Tibial nerve (tissue), 4 donors: ENCODE measurements at regions not wholly inside any gene's neighbourhood (a gene's known extent, or its start where the extent isn't known, plus 50 kb on each side); places are given as distances from the start of the nearest gene placed in this dataset.

Experiments used
- DNase-seq, 2 donors: peaks; one replicate each; pipeline ENCODE4 v3.0.0-alpha.2; 2019; ENCODE audit warnings: low spot score in 2 of 2
- H3K27ac ChIP-seq, 4 donors: fragments of 200-600 bp; sonication (generic) in 3 of 4; one replicate each; pipeline ENCODE4 v1.5.1; 2017 to 2019; ENCODE audit warnings: mild to moderate bottlenecking in 1 of 4
- H3K27me3 ChIP-seq, 2 donors: fragments of 200-600 bp; sonication (generic) in 1 of 2; one replicate each; pipeline versions ENCODE4 v1.5.1 to v1.6.0; 2017 to 2019
- H3K36me3 ChIP-seq, 3 donors: fragments of 200-600 bp; sonication (generic); one replicate each; pipeline ENCODE4 v1.5.1; 2018 to 2019
- H3K4me1 ChIP-seq, 4 donors: fragments of 200-600 bp; sonication (generic) in 3 of 4; one replicate each; pipeline ENCODE4 v1.5.1; 2017 to 2019
- H3K4me3 ChIP-seq, 4 donors: fragments of 200-600 bp; sonication (generic) in 3 of 4; one replicate each; pipeline ENCODE4 v1.5.1; 2017 to 2019; ENCODE audit warnings: mild to moderate bottlenecking in 1 of 4, moderate library complexity in 1 of 4
- H3K9me3 ChIP-seq, 4 donors: fragments of 200-600 bp; sonication (generic) in 3 of 4; one replicate each; pipeline ENCODE4 v1.5.1; 2017 to 2019
- EP300 ChIP-seq, 2 donors: sonication (generic); formaldehyde crosslinking; IDR thresholded peaks; one replicate each; pipeline ENCODE4 v1.6.1; 2017; ENCODE audit warnings: antibody characterized with exemption in 2 of 2, mild to moderate bottlenecking in 1 of 2
- POLR2A ChIP-seq, 2 donors: fragments of 450-650 bp; IDR thresholded peaks; one replicate each; pipeline ENCODE4 v1.6.1; 2017; ENCODE audit warnings: antibody characterized with exemption in 2 of 2, mild to moderate bottlenecking in 2 of 2, moderate library complexity in 2 of 2
- WGBS, 2 donors: methylation state at CpG; one replicate each; pipeline ENCODE4 v1.1.5; 2018; 5-methylcytosine and 5-hydroxymethylcytosine counted together
- TF ChIP-seq, protein P1 (sequence below), 5 experiments: fragments of 200-600 bp in 3 of 5; fragments of 450-650 bp in 2 of 5; sonication (generic) in 3 of 5; IDR thresholded peaks; one replicate each; pipeline ENCODE4 v1.5.1; 2016 to 2019; ENCODE audit warnings: antibody characterized with exemption in 5 of 5, mild to moderate bottlenecking in 3 of 5, moderate library complexity in 2 of 5

- Histone ChIP-seq H3K36me3 (no peaks in the 10 kb centered on the region), H3K27ac (no peak overlapping the region), H3K4me1 (no peaks in the 10 kb centered on the region), H3K9me3 (no peaks in the 10 kb centered on the region), H3K4me3 (no peak overlapping the region), H3K27me3 (no peaks in the 10 kb centered on the region)
- no peak for TF ChIP-seq POLR2A (IDR thresholded peaks at IDR 0.05)
- TF ChIP-seq, protein P1, sequence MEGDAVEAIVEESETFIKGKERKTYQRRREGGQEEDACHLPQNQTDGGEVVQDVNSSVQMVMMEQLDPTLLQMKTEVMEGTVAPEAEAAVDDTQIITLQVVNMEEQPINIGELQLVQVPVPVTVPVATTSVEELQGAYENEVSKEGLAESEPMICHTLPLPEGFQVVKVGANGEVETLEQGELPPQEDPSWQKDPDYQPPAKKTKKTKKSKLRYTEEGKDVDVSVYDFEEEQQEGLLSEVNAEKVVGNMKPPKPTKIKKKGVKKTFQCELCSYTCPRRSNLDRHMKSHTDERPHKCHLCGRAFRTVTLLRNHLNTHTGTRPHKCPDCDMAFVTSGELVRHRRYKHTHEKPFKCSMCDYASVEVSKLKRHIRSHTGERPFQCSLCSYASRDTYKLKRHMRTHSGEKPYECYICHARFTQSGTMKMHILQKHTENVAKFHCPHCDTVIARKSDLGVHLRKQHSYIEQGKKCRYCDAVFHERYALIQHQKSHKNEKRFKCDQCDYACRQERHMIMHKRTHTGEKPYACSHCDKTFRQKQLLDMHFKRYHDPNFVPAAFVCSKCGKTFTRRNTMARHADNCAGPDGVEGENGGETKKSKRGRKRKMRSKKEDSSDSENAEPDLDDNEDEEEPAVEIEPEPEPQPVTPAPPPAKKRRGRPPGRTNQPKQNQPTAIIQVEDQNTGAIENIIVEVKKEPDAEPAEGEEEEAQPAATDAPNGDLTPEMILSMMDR (IDR thresholded peaks at IDR 0.05), result no peak
- no peak for DNase-seq
- 31 to 34% methylated on average over 3 of the region's 3 CpGs for WGBS, 2 donors
Measured at GRCh38 chr21:24759348-24760075, 847.8 kb downstream of the MRPL39 start.

- 85 to 87% methylated on average over 8 of the region's 8 CpGs for WGBS, 2 donors
- Histone ChIP-seq H3K27ac (no peak overlapping the region), H3K9me3 (no peaks in the 10 kb centered on the region), H3K4me3 (no peak overlapping the region), H3K36me3 (no peaks in the 10 kb centered on the region), H3K27me3 (no peaks in the 10 kb centered on the region), H3K4me1 (no peaks in the 10 kb centered on the region)
- no peak for DNase-seq
- TF ChIP-seq EP300 (IDR thresholded peaks at IDR 0.05) (no peak), POLR2A (IDR thresholded peaks at IDR 0.05) (no peak)
- TF ChIP-seq, protein P1 (IDR thresholded peaks at IDR 0.05), result no peak
Measured at GRCh38 chr21:24738063-24738462, 869.2 kb downstream of the MRPL39 start.

DNA sequence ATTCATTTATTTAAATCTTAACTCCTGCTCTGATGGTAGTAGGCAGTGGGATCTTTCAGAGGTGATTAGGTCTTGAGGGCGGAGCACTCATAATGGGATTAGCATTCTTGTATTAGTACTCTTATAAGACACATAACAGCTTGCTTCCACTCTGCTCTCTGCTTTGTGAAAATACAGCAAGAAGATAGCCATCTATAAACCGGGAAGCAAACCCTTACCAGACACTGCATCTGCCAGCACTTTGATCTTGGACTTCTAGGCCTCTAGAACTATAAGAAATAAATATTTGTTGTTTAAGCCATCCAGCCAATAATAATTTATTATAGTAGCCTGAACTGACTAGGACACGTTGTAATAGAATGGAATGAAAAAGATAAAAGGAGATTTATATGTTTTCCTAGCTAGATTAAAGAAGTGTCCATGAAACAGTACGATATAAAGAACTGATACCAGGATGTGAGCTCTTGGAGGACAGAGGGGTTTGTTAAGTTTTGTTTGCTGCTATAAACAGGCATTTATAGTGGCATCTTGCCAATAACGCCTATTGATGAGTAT is 869.9 kb downstream of the MRPL39 start:
- H3K4me1 ChIP-seq, result no peaks in the 10 kb centered on the region
- TF ChIP-seq, protein P1 (IDR thresholded peaks at IDR 0.05), result no peak
- TF ChIP-seq EP300 (IDR thresholded peaks at IDR 0.05) (no peak), POLR2A (IDR thresholded peaks at IDR 0.05) (no peak)
- H3K36me3 ChIP-seq, result no peaks in the 10 kb centered on the region
- H3K27me3 ChIP-seq, result no peaks in the 10 kb centered on the region
- H3K9me3 ChIP-seq, result no peaks in the 10 kb centered on the region
- DNase-seq, result no peak
- 62 to 65% methylated on average over 5 of the region's 5 CpGs for WGBS, 2 donors
- no peak overlapping the region for H3K4me3 ChIP-seq
- no peak overlapping the region for H3K27ac ChIP-seq

GRCh38 chr21:24730661-24731060 is 876.6 kb downstream of the MRPL39 start:
- Histone ChIP-seq H3K27me3 (no peaks in the 10 kb centered on the region), H3K4me1 (no peaks in the 10 kb centered on the region), H3K27ac (no peak overlapping the region), H3K4me3 (no peak overlapping the region), H3K36me3 (no peaks in the 10 kb centered on the region), H3K9me3 (no peaks in the 10 kb centered on the region)
- 63 to 64% methylated on average over 1 of the region's 1 CpG for WGBS, 2 donors
- no peak for TF ChIP-seq EP300 (IDR thresholded peaks at IDR 0.05)
- TF ChIP-seq, protein P1 (IDR thresholded peaks at IDR 0.05), result no peak
- TF ChIP-seq POLR2A (IDR thresholded peaks at IDR 0.05), result no peak
- no peak for DNase-seq

GRCh38 chr21:24729568-24729967 is 877.7 kb downstream of the MRPL39 start:
- TF ChIP-seq, protein P1 (IDR thresholded peaks at IDR 0.05), result no peak
- TF ChIP-seq EP300 (IDR thresholded peaks at IDR 0.05) (no peak), POLR2A (IDR thresholded peaks at IDR 0.05) (no peak)
- no peak overlapping the region for H3K27ac ChIP-seq
- H3K9me3 ChIP-seq, result no peaks in the 10 kb centered on the region
- no peak overlapping the region for H3K4me3 ChIP-seq
- no peaks in the 10 kb centered on the region for H3K36me3 ChIP-seq
- no peaks in the 10 kb centered on the region for H3K27me3 ChIP-seq
- DNase-seq, result no peak
- no peaks in the 10 kb centered on the region for H3K4me1 ChIP-seq
- 58 to 61% methylated on average over 3 of the region's 3 CpGs for WGBS, 2 donors
